ENCODE measurements at regions not wholly inside any gene's neighbourhood (a gene's known extent, or its start where the extent isn't known, plus 50 kb on each side); places are given as distances from the start of the nearest gene placed in this dataset.
"Not testable (repeated sequence)": the region's sequence is repeated elsewhere in the genome, so short reads cannot be mapped to it uniquely, and the experiment has no call there.

- Histone ChIP-seq H3K27me3 (replicated peaks in 2 of 5; ENCODE audit: control insufficient read depth in 4 of 5, insufficient read depth in 5 of 5, low read length in 4 of 5) (no peaks in the 10 kb centered on the region), H3K4me1 (ENCODE audit: control extremely low read depth in 1 of 4, control insufficient read depth in 4 of 4, insufficient read depth in 4 of 4, low read length in 3 of 4) (no peaks in the 10 kb centered on the region), H3K4me3 (ENCODE audit: control insufficient read depth in 1 of 7, extremely low read depth in 1 of 7, insufficient read depth in 4 of 7, low read depth in 2 of 7, low read length in 6 of 7) (no peak overlapping the region), H3K27ac (ENCODE audit: insufficient read depth in 1 of 2, low read depth in 1 of 2, low read length in 2 of 2, poor library complexity in 1 of 2, severe bottlenecking in 2 of 2) (no peak overlapping the region), H3K9me3 (ENCODE audit: control extremely low read depth in 1 of 5, control insufficient read depth in 4 of 5, insufficient read depth in 2 of 5, low read depth in 1 of 5, low read length in 4 of 5) (no peaks in the 10 kb centered on the region), H3K36me3 (ENCODE audit: control insufficient read depth in 4 of 4, insufficient read depth in 4 of 4, low read length in 3 of 4) (no peaks in the 10 kb centered on the region)
- POLR2A ChIA-PET: no interaction called here
- CTCF ChIA-PET: no interaction called here
- no CpG with 5 or more reads among the region's 1 CpG for WGBS (ENCODE audit: insufficient coverage)
- DNase-seq: no peak
These were observed 587.3 kb upstream of the RGMB start for GRCh38 chr5:98186128-98186527.

DNA sequence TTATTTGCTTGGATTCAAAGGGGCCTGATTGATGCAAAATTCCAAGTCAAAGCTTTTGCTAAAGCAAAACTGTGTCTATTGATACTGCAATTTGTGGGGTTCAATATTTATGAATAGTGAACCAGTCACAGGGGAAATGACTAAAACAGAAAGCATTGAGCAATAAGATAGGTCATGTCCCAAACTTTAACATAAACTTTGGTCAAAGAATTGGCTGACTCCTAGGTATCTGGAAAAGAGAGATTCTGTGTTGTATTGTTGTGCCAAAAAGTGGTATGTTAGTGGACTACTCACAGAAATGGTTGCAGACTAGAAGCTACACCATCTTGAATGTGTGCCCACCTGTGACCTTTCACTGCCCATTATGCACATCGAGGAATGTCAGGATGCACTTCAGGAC is 585.5 kb upstream of the RGMB start:
- WGBS (ENCODE audit: insufficient coverage): no CpG with 5 or more reads among the region's 1 CpG
- H3K4me3 ChIP-seq (ENCODE audit: control insufficient read depth in 1 of 7, extremely low read depth in 1 of 7, insufficient read depth in 4 of 7, low read depth in 2 of 7, low read length in 6 of 7): no peak overlapping the region
- no peaks in the 10 kb centered on the region for H3K27me3 ChIP-seq (replicated peaks in 2 of 5; ENCODE audit: control insufficient read depth in 4 of 5, insufficient read depth in 5 of 5, low read length in 4 of 5)
- H3K9me3 ChIP-seq (ENCODE audit: control extremely low read depth in 1 of 5, control insufficient read depth in 4 of 5, insufficient read depth in 2 of 5, low read depth in 1 of 5, low read length in 4 of 5): no peaks in the 10 kb centered on the region
- ChIA-PET CTCF (interaction anchor here (0.6 kb wide), 1 partner anchor 344 kb away, joined by 3 read pairs; no protein-coding TSS in a partner anchor), POLR2A (no interaction called here)
- DNase-seq: no peak
- no peak overlapping the region for H3K27ac ChIP-seq (ENCODE audit: insufficient read depth in 1 of 2, low read depth in 1 of 2, low read length in 2 of 2, poor library complexity in 1 of 2, severe bottlenecking in 2 of 2)
- no peaks in the 10 kb centered on the region for H3K4me1 ChIP-seq (ENCODE audit: control extremely low read depth in 1 of 4, control insufficient read depth in 4 of 4, insufficient read depth in 4 of 4, low read length in 3 of 4)
- no peaks in the 10 kb centered on the region for H3K36me3 ChIP-seq (ENCODE audit: control insufficient read depth in 4 of 4, insufficient read depth in 4 of 4, low read length in 3 of 4)

DNA sequence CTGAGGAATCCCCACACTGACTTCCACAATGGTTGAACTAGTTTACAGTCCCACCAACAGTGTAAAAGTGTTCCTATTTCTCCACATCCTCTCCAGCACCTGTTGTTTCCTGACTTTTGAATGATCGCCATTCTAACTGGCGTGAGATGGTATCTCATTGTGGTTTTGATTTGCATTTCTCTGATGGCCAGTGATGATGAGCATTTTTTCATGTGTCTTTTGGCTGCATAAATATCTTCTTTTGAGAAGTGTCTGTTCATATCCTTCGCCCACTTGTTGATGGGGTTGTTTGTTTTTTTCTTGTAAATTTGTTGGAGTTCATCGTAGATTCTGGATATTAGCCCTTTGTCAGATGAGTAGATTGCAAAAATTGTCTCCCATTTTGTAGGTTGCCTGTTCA is 583.1 kb upstream of the RGMB start:
- H3K27me3 ChIP-seq (replicated peaks in 2 of 5; ENCODE audit: control insufficient read depth in 4 of 5, insufficient read depth in 5 of 5, low read length in 4 of 5); H3K36me3 ChIP-seq (ENCODE audit: control insufficient read depth in 4 of 4, insufficient read depth in 4 of 4, low read length in 3 of 4); H3K27ac ChIP-seq (ENCODE audit: insufficient read depth in 1 of 2, low read depth in 1 of 2, low read length in 2 of 2, poor library complexity in 1 of 2, severe bottlenecking in 2 of 2); H3K4me1 ChIP-seq (ENCODE audit: control extremely low read depth in 1 of 4, control insufficient read depth in 4 of 4, insufficient read depth in 4 of 4, low read length in 3 of 4); H3K4me3 ChIP-seq (ENCODE audit: control insufficient read depth in 1 of 7, extremely low read depth in 1 of 7, insufficient read depth in 4 of 7, low read depth in 2 of 7, low read length in 6 of 7); DNase-seq; H3K9me3 ChIP-seq (ENCODE audit: control extremely low read depth in 1 of 5, control insufficient read depth in 4 of 5, insufficient read depth in 2 of 5, low read depth in 1 of 5, low read length in 4 of 5); CTCF ChIA-PET; POLR2A ChIA-PET: not testable (repeated sequence)
- no CpG with 5 or more reads among the region's 4 CpGs for WGBS (ENCODE audit: insufficient coverage)

DNA sequence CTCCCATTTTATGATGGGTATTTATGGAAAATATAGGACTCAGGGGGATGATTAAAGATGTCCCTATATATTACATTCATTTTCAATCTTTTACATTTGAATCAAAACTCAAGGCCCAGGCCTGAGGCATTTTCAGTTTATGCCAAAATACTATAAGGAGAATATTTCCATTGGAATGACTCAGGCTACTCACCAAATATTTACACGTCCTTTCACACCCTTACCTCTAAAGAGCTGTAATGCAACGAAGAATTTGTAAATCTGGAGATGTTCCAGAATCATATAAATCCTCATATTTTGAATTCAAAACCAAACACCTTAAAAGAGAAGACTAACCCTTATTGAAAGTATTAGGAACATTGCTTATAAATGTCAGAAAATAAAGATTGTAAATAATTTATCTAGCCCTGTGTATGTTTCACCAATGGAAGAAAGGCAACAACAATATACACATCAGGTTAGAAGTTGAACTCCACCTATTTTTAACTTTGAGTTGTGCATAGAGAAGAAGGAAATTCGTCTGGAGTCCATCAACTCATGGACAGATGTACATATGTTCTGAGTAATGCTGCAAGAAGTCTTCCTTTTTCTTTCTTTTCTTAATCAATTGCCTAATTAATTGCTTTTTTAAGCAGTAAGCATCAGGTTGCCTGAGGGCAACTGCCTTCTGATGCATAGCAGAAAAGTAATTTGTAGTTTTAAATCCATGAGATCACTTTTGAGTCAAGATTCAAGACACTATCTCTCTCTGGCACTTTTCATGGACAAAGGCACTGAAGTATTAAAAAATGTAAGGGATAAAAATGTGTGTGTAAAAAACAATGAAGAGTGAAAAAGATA is 579.3 kb upstream of the RGMB start:
- H3K27me3 ChIP-seq (replicated peaks in 2 of 5; ENCODE audit: control insufficient read depth in 4 of 5, insufficient read depth in 5 of 5, low read length in 4 of 5): no peaks in the 10 kb centered on the region
- H3K36me3 ChIP-seq (ENCODE audit: control insufficient read depth in 4 of 4, insufficient read depth in 4 of 4, low read length in 3 of 4): no peaks in the 10 kb centered on the region
- POLR2A ChIA-PET: no interaction called here
- no peak overlapping the region for H3K4me3 ChIP-seq (ENCODE audit: control insufficient read depth in 1 of 7, extremely low read depth in 1 of 7, insufficient read depth in 4 of 7, low read depth in 2 of 7, low read length in 6 of 7)
- H3K27ac ChIP-seq (ENCODE audit: insufficient read depth in 1 of 2, low read depth in 1 of 2, low read length in 2 of 2, poor library complexity in 1 of 2, severe bottlenecking in 2 of 2): no peak overlapping the region
- CTCF ChIA-PET: no interaction called here
- WGBS (ENCODE audit: insufficient coverage): 100% methylated on average over 2 of the region's 3 CpGs
- H3K4me1 ChIP-seq (ENCODE audit: control extremely low read depth in 1 of 4, control insufficient read depth in 4 of 4, insufficient read depth in 4 of 4, low read length in 3 of 4): no peaks in the 10 kb centered on the region
- H3K9me3 ChIP-seq (ENCODE audit: control extremely low read depth in 1 of 5, control insufficient read depth in 4 of 5, insufficient read depth in 2 of 5, low read depth in 1 of 5, low read length in 4 of 5): peaks cover 0 to 1% (median 0%) of the 10 kb centered on the region in 5 experiments
- DNase-seq: no peak

- POLR2A ChIA-PET: no interaction called here
- CTCF ChIA-PET: interaction anchor here (0.7 kb wide), 1 partner anchor 571 kb away, joined by 3 read pairs; no protein-coding TSS in a partner anchor
- H3K36me3 ChIP-seq (ENCODE audit: control insufficient read depth in 4 of 4, insufficient read depth in 4 of 4, low read length in 3 of 4): no peaks in the 10 kb centered on the region
- DNase-seq: no peak
- no peaks in the 10 kb centered on the region for H3K9me3 ChIP-seq (ENCODE audit: control extremely low read depth in 1 of 5, control insufficient read depth in 4 of 5, insufficient read depth in 2 of 5, low read depth in 1 of 5, low read length in 4 of 5)
- H3K27me3 ChIP-seq (replicated peaks in 2 of 5; ENCODE audit: control insufficient read depth in 4 of 5, insufficient read depth in 5 of 5, low read length in 4 of 5): no peaks in the 10 kb centered on the region
- 55% methylated on average over 4 of the region's 9 CpGs for WGBS (ENCODE audit: insufficient coverage)
- no peaks in the 10 kb centered on the region for H3K4me1 ChIP-seq (ENCODE audit: control extremely low read depth in 1 of 4, control insufficient read depth in 4 of 4, insufficient read depth in 4 of 4, low read length in 3 of 4)
- H3K4me3 ChIP-seq (ENCODE audit: control insufficient read depth in 1 of 7, extremely low read depth in 1 of 7, insufficient read depth in 4 of 7, low read depth in 2 of 7, low read length in 6 of 7): no peak overlapping the region
- H3K27ac ChIP-seq (ENCODE audit: insufficient read depth in 1 of 2, low read depth in 1 of 2, low read length in 2 of 2, poor library complexity in 1 of 2, severe bottlenecking in 2 of 2): no peak overlapping the region
These were observed 572.5 kb upstream of the RGMB start for GRCh38 chr5:98200726-98201541.

- WGBS (ENCODE audit: insufficient coverage): 100% methylated on average over 1 of the region's 1 CpG
- Histone ChIP-seq H3K27me3 (replicated peaks in 2 of 5; ENCODE audit: control insufficient read depth in 4 of 5, insufficient read depth in 5 of 5, low read length in 4 of 5) (no peaks in the 10 kb centered on the region), H3K27ac (ENCODE audit: insufficient read depth in 1 of 2, low read depth in 1 of 2, low read length in 2 of 2, poor library complexity in 1 of 2, severe bottlenecking in 2 of 2) (no peak overlapping the region), H3K9me3 (ENCODE audit: control extremely low read depth in 1 of 5, control insufficient read depth in 4 of 5, insufficient read depth in 2 of 5, low read depth in 1 of 5, low read length in 4 of 5) (no peaks in the 10 kb centered on the region), H3K4me1 (ENCODE audit: control extremely low read depth in 1 of 4, control insufficient read depth in 4 of 4, insufficient read depth in 4 of 4, low read length in 3 of 4) (no peaks in the 10 kb centered on the region), H3K4me3 (ENCODE audit: control insufficient read depth in 1 of 7, extremely low read depth in 1 of 7, insufficient read depth in 4 of 7, low read depth in 2 of 7, low read length in 6 of 7) (no peak overlapping the region), H3K36me3 (ENCODE audit: control insufficient read depth in 4 of 4, insufficient read depth in 4 of 4, low read length in 3 of 4) (no peaks in the 10 kb centered on the region)
- DNase-seq: no peak
- ChIA-PET POLR2A (no interaction called here), CTCF (no interaction called here)
These were observed 568.7 kb upstream of the RGMB start for GRCh38 chr5:98204798-98205197.

Data from common myeloid progenitor, CD34-positive (primary cell).